Stimulated activated CD8-positive, alpha-beta memory T cell treated with anti-CD3 and anti-CD28 coated beads, Interleukin-2, amount 100 ng/mL, for 48 hours (primary cell): ENCODE measurements at regions not wholly inside any gene's neighbourhood (a gene's known extent, or its start where the extent isn't known, plus 50 kb on each side); places are given as distances from the start of the nearest gene placed in this dataset.

Experiments
- DNase-seq, 2 donors: peaks; one replicate each; pipeline ENCODE4 v3.0.0-alpha.2; 2020; ENCODE audit warnings: low read depth in 2 of 2

DNA sequence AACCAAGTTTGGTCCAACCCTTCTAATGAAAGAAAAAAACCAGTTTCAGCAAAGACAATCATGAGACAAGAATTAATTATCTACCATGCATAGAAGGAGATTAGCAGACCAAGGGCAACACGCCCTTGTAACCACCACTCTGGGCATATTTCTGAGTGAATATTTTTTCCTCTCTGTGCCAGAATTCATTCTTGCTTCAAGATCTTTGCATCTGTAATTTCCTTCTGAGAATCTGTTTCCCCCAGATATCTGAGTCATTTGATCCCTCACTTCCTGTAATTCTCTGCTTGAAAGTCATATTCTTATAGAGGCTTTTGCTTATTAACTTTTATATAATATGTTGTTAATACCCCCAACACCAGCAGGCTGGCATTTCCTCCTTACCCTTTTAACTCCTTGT is 243.7 kb downstream of the SLC16A7 start:
- DNase-seq = no peak

DNA sequence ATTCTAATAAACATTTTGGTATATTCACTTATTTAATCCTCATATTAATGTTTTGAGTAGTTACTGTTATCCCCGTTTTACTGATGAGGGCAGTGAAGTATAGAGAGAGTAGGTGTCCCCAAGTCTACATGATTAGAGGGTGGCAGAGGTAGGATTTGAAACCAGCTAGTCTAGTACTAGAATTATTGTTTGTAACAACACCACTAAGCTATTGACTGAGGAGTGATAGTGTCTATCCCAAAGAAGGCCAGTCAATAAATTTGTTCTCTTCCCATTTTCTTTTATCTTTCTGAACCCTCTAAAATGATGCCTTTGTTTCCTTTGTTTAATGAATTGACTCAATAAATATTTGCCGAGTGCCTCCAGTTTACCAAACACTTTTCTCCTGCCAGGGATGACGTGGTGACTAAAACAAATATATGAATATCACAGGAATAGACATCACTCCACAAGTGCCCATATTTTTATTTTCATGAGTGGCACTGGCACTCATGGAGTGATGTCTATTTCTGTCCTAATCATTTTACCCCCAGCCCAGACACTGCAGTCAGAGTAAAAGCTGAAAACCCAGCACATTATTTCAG is 247.5 kb downstream of the SLC16A7 start:
- DNase-seq = no peak

GRCh38 chr12:59844750-59845149 is 248.9 kb downstream of the SLC16A7 start:
- no peak for DNase-seq

DNA sequence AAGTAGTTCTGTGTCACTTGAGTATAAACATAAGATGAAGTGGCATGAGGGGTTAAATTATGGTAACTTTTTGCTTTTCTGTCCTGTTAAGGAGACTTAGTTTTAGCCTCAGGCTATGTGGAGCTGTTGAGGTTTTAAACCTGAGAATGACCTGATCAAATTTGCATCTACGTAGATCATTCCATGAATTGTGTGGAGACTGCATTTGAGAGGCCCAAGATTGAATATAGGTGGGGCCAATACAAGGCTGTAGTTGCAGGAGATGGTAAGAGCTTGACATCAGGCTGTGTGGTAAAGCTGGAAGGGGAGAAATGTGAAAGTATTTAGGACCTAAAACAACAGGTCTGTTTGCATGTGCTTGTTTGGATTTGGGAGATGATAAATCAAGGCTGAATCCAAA is 249.5 kb downstream of the SLC16A7 start:
- no peak for DNase-seq

- DNase-seq = no peak
These were observed 251.3 kb downstream of the SLC16A7 start for GRCh38 chr12:59847127-59847526.

DNA sequence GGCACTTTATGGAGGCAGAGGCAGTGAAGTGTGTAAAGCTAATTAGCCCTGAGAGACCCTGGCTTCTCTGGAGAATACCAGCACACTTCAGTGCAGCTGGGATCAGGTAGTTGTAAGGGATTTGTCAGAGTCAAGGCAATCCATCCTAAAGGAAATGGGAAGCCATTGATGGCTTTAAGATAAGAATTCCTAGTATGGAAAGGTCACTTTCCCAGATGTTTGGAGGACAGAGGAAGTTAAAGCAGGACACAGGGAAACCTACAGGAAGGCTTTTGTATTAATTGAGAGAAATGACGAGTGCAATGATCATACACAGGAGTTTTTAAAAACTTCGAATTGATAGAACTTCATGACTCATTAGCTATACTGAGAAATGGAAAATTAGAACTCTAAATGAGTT is 254.4 kb downstream of the SLC16A7 start:
- no peak for DNase-seq

DNA sequence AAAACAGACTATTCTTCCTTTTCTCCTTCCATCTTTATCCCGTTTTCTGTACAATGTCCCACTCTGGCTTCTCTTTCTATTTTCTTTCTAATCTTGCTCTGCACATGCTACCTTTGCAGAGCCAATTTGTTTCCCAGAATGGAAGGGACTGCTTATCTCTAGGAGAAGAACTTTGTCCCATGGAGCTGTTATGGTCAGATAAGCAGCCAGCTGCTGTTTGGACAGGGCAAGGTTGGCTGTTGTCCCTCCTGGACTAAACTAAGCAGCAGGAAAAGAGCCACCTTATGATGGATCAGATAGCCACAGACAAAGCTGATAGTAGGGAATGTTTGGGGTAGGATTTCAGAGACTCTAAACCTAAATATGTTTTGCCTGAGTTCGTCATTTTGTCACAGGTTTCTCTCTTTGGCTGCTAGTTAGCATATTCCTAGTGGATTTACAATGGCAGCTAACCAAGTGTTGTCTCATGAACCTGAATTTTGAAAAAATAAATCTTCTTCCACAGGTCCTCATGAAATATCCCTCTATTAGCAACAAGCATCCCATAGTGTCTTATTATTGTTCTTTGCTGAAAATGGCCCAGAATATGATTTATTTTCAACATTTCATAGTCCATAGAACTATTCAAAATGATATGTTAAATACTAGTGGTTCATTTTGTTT is 262.8 kb downstream of the SLC16A7 start:
- no peak for DNase-seq

DNA sequence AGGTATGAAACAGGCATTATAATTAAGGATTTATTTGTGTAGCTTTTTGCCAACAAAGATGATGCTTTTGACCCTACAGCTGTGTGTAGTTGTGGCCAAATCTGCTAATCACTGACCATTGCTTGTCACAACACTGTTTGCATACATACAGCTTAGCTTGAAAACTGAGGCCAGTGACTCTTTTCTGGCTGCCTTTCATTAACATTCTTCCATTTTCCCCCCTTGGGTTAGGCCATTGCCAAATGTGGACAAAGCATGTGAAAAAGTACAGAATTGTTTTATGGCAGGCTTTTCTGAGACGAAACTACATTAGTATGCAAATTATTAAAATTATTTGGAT is 263.3 kb downstream of the SLC16A7 start:
- no peak for DNase-seq

GRCh38 chr12:59861635-59862034 is 265.8 kb downstream of the SLC16A7 start:
- no peak for DNase-seq

GRCh38 chr12:59867055-59867454 is 271.2 kb downstream of the SLC16A7 start:
- DNase-seq = no peak

DNA sequence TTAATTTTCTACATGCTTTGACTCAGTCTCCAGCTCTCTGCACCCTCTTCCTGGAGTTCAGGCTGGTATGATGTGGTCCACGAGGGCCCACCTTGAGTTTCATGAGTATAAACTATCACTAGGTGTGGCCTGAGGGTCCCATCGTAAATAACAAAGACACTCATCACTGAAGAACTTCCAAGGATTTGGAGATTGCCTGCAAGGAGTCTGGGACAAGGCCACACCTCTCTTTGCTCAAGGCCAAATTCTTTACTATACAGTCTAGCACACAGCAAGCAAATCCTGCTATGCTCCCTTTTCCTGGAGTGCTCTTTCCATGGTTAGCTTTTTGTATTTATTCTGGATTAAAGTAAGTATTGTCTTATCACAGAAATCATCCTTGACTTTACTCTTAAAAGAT is 271.9 kb downstream of the SLC16A7 start:
- DNase-seq = no peak

DNA sequence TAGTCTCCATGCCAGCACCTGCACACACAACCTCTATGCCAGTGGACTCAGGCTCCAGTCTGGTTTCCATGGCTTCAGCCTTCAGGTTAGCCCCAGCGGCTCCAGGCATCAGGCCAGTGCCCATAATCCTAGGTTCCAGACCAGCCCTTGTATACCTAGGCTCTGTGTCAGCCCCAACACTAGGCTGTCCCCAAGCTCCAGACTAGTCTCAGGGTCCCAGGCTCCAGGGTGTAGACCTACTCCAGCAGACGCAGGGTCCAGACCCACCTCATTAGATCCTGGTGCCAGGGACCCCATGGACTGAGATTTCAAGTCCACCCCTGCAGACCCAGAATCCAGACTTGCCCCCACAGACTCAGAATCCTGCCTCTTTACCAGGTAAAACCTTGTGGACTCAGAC is 275.9 kb downstream of the SLC16A7 start:
- DNase-seq = no peak

DNA sequence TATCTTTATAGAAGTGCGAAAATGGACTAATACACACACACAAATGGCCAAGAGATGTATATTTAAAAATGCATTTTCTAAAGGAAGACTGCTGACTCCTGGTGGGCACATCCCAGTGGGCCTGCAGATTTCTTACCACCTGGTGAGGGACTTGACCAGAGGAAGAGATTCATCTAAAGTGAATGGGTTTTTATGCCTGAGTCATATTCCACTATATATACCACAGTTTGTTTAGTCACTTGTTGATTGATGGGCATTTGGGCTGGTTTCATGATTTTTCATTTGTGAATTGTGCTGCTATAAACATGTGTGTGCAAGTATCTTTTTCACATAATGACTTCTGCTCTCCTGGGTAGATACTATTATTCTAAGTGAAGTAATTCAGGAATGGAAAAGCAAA is 277.3 kb downstream of the SLC16A7 start:
- no peak for DNase-seq

DNA sequence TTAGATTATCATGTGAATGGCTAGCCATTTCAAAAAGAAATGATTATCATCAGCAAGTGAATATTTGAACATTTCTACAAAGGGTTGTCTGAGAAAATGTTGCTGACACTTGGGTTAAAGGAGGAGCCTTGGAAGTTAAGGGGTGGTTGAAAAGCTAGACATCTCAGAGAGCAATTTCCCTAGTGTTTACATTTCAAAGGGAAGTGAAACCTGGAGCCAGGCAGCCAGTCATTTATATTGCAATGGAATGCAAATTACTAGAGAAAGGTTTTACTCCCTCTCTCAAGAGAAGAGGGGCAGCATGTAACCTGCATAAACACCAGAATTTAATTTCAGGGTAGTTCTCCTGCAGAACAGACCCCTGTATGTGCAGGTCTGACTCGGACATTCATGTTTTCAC is 279.0 kb downstream of the SLC16A7 start:
- DNase-seq = no peak

DNA sequence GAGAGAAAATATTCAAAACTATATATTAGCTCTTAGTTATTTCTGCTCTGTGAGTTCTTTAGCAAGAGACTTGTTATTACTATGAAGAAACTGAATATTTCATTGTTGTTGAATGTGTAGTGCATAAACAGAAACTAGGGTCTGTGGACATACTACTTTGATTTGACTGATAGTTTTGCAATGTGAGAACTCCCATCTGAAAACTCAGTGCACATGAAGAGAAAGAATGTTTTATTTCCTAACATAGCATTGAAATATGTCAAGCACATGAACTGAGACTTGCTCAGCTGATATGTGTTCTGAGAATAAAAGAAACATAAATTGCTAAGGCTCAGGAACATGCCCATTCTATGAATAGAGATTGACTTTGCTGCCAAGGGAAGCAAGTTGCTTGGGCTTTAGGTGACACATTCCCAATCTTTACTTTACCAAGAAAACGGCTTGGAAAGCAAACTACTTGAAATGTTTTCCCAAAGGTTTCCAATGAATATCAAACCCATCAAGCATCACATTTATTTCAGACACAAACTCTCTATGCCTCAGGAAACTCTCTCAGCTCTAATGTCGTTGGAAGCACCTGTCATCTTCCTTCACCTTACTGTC is 290.4 kb downstream of the SLC16A7 start:
- DNase-seq = no peak

GRCh38 chr12:59887178-59887577 is 291.3 kb downstream of the SLC16A7 start:
- no peak for DNase-seq

GRCh38 chr12:59890896-59891579 is 295.2 kb downstream of the SLC16A7 start:
- no peak for DNase-seq

GRCh38 chr12:59895166-59895775 is 299.4 kb downstream of the SLC16A7 start:
- no peak for DNase-seq

DNA sequence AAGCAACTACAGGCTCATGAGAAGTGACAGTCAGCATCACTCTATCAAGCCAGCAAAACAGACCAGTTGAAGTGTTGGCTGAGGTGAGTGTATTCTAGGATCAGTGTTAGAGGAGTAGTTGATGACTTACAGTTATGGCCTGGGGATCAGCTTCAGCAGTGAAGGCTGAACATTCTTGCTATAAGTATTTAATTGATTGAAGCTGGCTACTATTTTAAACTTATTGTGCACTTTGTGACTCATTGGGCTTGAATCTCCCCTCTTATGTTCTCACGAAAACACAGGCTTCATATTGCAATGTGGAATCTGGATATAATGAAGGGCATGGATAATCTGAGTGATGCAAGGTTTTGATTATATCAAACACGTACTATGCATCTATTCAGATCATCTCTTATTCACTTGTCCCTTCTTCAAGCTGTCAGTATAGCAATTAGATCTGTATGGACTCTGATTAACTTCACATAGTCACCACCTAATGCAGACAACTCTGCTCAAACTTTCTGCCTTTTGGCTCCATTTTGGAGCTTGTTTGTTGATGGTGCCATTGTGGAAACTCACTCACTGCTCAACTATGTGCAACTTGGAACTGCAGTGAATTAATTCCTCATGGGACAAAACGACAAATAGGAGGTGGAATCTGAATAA is 309.2 kb downstream of the SLC16A7 start:
- no peak for DNase-seq

GRCh38 chr12:59911516-59911915 is 315.7 kb downstream of the SLC16A7 start:
- DNase-seq = no peak

DNA sequence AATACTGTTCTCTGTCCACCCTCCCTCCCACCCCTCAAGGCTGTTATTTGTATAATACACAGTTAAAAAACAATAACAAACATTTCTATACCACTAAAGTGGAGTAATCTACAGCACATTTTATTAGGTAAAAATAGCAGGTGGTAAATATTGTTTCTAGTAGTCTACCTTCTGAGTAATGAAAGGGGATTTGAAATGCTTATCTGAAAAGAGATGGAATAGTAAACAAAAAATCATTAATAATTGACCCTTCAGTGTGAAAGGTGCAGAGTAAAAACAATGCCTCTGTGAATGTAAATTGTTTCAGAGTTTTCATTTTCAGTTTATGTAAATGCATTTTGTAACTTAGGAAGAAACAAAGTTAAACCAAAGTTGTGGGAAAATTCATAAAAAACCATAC is 321.2 kb downstream of the SLC16A7 start:
- DNase-seq = no peak

GRCh38 chr12:59927032-59927431 is 331.2 kb downstream of the SLC16A7 start:
- DNase-seq = no peak
